OCI-LY3 (cell line): ENCODE measurements at regions not wholly inside any gene's neighbourhood (a gene's known extent, or its start where the extent isn't known, plus 50 kb on each side); places are given as distances from the start of the nearest gene placed in this dataset.

Experiments used
- H2AFZ ChIP-seq: fragments of 200-600, 300-600 bp; shearing (Covaris generic); 2 replicates; pipeline ENCODE4 v1.6.0; 2014; ENCODE audit warnings: antibody characterized with exemption, low read depth, low read length
- H3K27ac ChIP-seq: fragments of 200-600, 300-600 bp; sonication (generic); 2 replicates; pipeline ENCODE4 v1.5.1; 2014; ENCODE audit warnings: mild to moderate bottlenecking, low read length, moderate library complexity, mixed read lengths
- H3K27me3 ChIP-seq: fragments of 200-600, 300-600 bp; sonication (generic); 2 replicates; pipeline ENCODE4 v1.6.1; 2014; ENCODE audit warnings: low read depth, low read length, mixed read lengths
- H3K36me3 ChIP-seq: fragments of 200-600, 300-600 bp; sonication (generic); replicated peaks from 2 replicates; pipeline ENCODE3; 2014; ENCODE audit warnings: low read depth, low read length, mixed read lengths
- H3K4me1 ChIP-seq: fragments of 300-600, 200-600 bp; sonication (generic); 2 replicates; pipeline ENCODE4 v1.6.1; 2014; ENCODE audit warnings: low read length, mixed read lengths
- H3K4me2 ChIP-seq: fragments of 200-600, 300-600 bp; sonication (generic); 2 replicates; pipeline ENCODE4 v1.6.1; 2014; ENCODE audit warnings: low read length, mixed read lengths
- H3K4me3 ChIP-seq: fragments of 300-600, 200-600 bp; sonication (generic); 2 replicates; pipeline ENCODE4 v1.5.1; 2014; ENCODE audit warnings: antibody characterized with exemption, mild to moderate bottlenecking, low read length, moderate library complexity
- H3K79me2 ChIP-seq: fragments of 300-600, 200-600 bp; shearing (Covaris generic); 2 replicates; pipeline ENCODE4 v1.6.1; 2014; ENCODE audit warnings: mild to moderate bottlenecking, low read length, mixed read lengths
- H3K9ac ChIP-seq: fragments of 300-600, 200-600 bp; shearing (Covaris generic); 2 replicates; pipeline ENCODE4 v1.6.0; 2014; ENCODE audit warnings: mild to moderate bottlenecking, low read length, moderate library complexity
- H3K9me3 ChIP-seq: fragments of 200-600, 300-600 bp; shearing (Covaris generic); 2 replicates; pipeline ENCODE4 v1.6.1; 2014; ENCODE audit warnings: low read length, mixed read lengths; ENCODE audit not compliant: insufficient read depth
- H4K20me1 ChIP-seq: fragments of 200-600, 300-600 bp; sonication (generic); 2 replicates; pipeline ENCODE4 v1.6.1; 2016; ENCODE audit warnings: low read length, mixed read lengths; ENCODE audit not compliant: insufficient read depth
- CTCF ChIP-seq: fragments of 200-600, 300-600 bp; sonication (generic); IDR thresholded peaks from 2 replicates; pipeline ENCODE4 v1.5.1; 2014; ENCODE audit warnings: antibody characterized with exemption, low read length, low read depth
- EZH2phosphoT487 ChIP-seq: fragments of 200-600 bp; shearing (Covaris generic); IDR thresholded peaks from 2 replicates; pipeline ENCODE4 v1.6.1; 2018; ENCODE audit warnings: antibody characterized with exemption, mixed run types, low read depth

- Histone ChIP-seq H3K4me2 (no peak overlapping the region), H3K79me2 (no peaks in the 10 kb centered on the region), H3K9ac (no peak overlapping the region), H3K36me3 (no peaks in the 10 kb centered on the region), H3K9me3 (no peaks in the 10 kb centered on the region), H3K4me1 (peaks cover 6% of the 10 kb centered on the region; the same call in 1 of the 2 replicates), H3K27ac (no peak overlapping the region), H3K4me3 (no peak overlapping the region), H2AFZ (no peak overlapping the region), H4K20me1 (no peaks in the 10 kb centered on the region), H3K27me3 (0 out of 2 replicates have a peak, but pooled peaks cover 2% of the 10 kb centered on the region)
- TF ChIP-seq CTCF: no peak
- TF ChIP-seq EZH2phosphoT487: no peak
Observed at GRCh38 chr9:89806371-89807100, 201.7 kb downstream of the GADD45G start.

- H3K79me2 ChIP-seq: no peaks in the 10 kb centered on the region
- H3K4me2 ChIP-seq: no peak overlapping the region
- no peak overlapping the region for H3K9ac ChIP-seq
- no peaks in the 10 kb centered on the region for H3K27me3 ChIP-seq
- peaks cover 6% of the 10 kb centered on the region; the same call in 1 of the 2 replicates for H3K4me1 ChIP-seq
- no peaks in the 10 kb centered on the region for H3K9me3 ChIP-seq
- H2AFZ ChIP-seq: no peak overlapping the region
- H3K4me3 ChIP-seq: no peak overlapping the region
- H3K36me3 ChIP-seq: no peaks in the 10 kb centered on the region
- H4K20me1 ChIP-seq: no peaks in the 10 kb centered on the region
- no peak for TF ChIP-seq EZH2phosphoT487
- no peak for TF ChIP-seq CTCF
- H3K27ac ChIP-seq: no peak overlapping the region
Observed at GRCh38 chr9:89807101-89807395, 202.2 kb downstream of the GADD45G start.

- Histone ChIP-seq H3K9me3 (no peaks in the 10 kb centered on the region), H3K27me3 (no peaks in the 10 kb centered on the region), H3K36me3 (no peaks in the 10 kb centered on the region), H2AFZ (peak overlapping the region; percentile 20; the same call in 1 of the 2 replicates), H3K4me3 (no peak overlapping the region), H3K79me2 (no peaks in the 10 kb centered on the region), H3K27ac (no peak overlapping the region), H3K4me2 (no peak overlapping the region), H3K4me1 (peaks cover 6% of the 10 kb centered on the region; the same call in 1 of the 2 replicates), H4K20me1 (no peaks in the 10 kb centered on the region), H3K9ac (no peak overlapping the region)
- TF ChIP-seq CTCF: no peak
- no peak for TF ChIP-seq EZH2phosphoT487
Observed at GRCh38 chr9:89807682-89808075, 202.9 kb downstream of the GADD45G start.

DNA sequence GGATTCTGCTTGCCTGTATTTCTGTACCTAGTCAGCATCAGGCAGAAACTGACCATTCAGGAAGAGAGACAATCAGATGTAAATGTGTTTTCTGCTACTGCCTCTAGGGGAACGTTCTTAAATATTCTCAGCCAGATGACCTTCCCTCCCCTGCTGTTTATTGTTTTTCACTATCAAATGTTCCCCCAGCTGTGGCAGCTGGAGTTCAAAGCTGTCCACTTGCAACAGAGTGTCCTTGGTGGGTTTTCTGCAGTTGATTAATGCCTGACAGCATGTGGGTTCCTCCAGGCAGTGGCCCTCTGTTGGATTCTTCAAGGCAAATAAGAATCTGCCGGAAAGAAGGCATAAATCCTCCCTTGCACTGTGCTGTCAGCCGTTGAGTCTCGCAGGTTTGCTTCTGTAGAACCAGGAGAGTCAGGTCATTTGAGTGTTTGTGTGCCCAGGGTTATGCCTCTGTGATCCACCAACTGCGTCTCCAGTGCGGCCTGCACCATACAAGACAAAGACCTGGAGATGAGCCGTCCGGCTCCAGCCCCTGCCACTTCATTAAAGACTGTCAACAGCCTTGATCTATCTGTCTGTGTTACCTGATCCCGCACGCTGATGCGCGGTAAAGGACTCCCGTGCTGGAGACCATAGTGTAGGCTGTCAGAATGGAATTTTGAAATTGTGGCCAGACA lies 203.4 kb downstream of the GADD45G start:
- Histone ChIP-seq H3K79me2 (no peaks in the 10 kb centered on the region), H4K20me1 (no peaks in the 10 kb centered on the region), H2AFZ (peak overlapping the region; percentile 20), H3K9ac (no peak overlapping the region), H3K27ac (no peak overlapping the region), H3K4me1 (peaks cover 7% of the 10 kb centered on the region; the same call in 1 of the 2 replicates), H3K9me3 (no peaks in the 10 kb centered on the region), H3K27me3 (no peaks in the 10 kb centered on the region), H3K4me3 (no peak overlapping the region), H3K4me2 (no peak overlapping the region), H3K36me3 (no peaks in the 10 kb centered on the region)
- TF ChIP-seq CTCF (0 out of 2 replicates have a peak, but pooled peaks have one; percentile 12), EZH2phosphoT487 (no peak)
